ENCODE measurements at regions not wholly inside any gene's neighbourhood (a gene's known extent, or its start where the extent isn't known, plus 50 kb on each side); places are given as distances from the start of the nearest gene placed in this dataset.

GRCh38 chr10:111874576-111874975 is 309.0 kb downstream of the GPAM start:
- TF ChIP-seq CTCF (IDR thresholded peaks at IDR 0.05), result no peak
- no peak for TF ChIP-seq EP300 (IDR thresholded peaks at IDR 0.05)
